VCaP (cell line): ENCODE measurements at regions not wholly inside any gene's neighbourhood (a gene's known extent, or its start where the extent isn't known, plus 50 kb on each side); places are given as distances from the start of the nearest gene placed in this dataset.

Experiments used
- H3K27ac ChIP-seq: fragments of 450-650 bp; 2 replicates; pipeline ENCODE4 v1.5.1; 2017
- TF ChIP-seq, protein P1 (sequence below): fragments of 450-650 bp; conservative IDR thresholded peaks from 2 replicates; pipeline ENCODE4 v1.5.1; 2017; ENCODE audit warnings: mild to moderate bottlenecking, moderate library complexity

DNA sequence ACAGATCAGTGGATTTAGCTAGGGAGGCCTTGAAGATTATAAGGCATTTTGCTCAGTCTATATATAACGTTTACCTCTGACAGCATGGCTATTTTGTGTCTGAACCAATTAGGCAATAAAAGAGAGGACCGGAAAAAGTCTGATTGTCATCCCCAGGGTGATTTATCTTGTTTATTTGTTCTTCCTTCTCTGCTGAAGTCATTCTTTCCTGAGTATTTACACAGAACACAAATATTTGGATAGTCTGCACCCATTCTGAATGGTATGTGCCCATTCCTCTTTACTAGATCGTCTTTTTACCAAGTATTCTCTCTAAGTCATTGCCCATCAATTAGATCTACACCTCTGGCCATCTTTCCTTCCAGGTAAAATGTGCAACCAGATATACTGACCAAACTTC lies 1602.9 kb downstream of the KCNT2 start:
- TF ChIP-seq, protein P1, sequence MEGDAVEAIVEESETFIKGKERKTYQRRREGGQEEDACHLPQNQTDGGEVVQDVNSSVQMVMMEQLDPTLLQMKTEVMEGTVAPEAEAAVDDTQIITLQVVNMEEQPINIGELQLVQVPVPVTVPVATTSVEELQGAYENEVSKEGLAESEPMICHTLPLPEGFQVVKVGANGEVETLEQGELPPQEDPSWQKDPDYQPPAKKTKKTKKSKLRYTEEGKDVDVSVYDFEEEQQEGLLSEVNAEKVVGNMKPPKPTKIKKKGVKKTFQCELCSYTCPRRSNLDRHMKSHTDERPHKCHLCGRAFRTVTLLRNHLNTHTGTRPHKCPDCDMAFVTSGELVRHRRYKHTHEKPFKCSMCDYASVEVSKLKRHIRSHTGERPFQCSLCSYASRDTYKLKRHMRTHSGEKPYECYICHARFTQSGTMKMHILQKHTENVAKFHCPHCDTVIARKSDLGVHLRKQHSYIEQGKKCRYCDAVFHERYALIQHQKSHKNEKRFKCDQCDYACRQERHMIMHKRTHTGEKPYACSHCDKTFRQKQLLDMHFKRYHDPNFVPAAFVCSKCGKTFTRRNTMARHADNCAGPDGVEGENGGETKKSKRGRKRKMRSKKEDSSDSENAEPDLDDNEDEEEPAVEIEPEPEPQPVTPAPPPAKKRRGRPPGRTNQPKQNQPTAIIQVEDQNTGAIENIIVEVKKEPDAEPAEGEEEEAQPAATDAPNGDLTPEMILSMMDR: no peak
- H3K27ac ChIP-seq: no peak overlapping the region

DNA sequence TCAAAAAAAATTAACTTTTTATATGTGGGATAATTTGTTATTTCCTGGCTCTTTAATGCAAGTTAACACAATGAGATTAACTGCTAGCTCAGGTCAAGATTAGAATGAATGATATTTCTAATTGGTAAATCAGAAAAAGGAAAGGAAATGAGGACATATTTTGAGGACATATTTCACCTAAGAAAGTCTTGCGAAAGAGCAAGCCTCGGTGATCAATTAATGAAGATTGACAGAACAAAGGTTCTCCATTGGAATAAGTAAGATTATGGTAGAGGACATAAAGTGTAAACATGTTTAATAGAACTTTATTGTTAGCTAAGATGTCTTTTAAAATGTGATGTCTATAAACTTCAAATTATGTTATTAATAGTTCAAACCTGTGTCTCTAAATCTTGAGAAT lies 1617.8 kb downstream of the KCNT2 start:
- no peak overlapping the region for H3K27ac ChIP-seq
- TF ChIP-seq, protein P1: no peak

DNA sequence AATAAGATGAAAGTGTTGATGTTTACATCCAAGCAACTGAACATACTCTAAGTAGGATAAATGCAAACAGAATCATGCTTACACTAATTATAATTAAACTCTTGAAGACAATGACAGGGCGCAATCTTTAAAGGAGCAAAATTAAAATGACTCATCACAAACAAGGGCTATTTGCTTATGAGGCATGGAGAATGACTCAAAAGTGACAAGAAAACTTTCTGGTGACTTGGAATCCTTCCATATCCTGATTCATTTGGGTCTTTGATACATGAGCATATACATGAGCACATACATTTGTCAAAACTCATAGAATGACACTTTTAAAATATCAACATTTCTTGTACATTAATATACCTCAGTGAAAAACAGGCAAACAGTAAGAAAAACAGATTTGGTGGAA lies 1632.3 kb downstream of the KCNT2 start:
- TF ChIP-seq, protein P1: no peak

DNA sequence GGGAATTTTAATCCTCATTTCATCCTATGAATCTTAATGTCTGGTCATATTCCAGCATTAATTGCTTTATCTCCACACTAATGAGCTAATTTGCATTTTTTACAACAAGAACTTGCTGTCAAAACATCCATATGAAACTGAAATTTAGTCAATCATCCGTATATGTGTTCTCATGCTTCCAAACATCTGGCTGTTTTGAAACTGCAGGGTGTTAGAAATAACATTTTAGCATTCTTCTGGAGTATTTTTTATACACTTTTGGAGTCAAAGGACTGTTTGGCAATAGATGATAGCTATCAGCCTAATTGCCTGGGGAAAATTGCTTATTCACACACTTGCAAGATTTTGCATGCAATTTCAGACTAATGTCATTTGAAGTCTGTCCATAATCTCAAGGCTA lies 1639.3 kb downstream of the KCNT2 start:
- H3K27ac ChIP-seq: no peak overlapping the region
- TF ChIP-seq, protein P1: no peak

More for the DNA sequence above, 1632.3 kb downstream of the KCNT2 start:
- no peak overlapping the region for H3K27ac ChIP-seq

DNA sequence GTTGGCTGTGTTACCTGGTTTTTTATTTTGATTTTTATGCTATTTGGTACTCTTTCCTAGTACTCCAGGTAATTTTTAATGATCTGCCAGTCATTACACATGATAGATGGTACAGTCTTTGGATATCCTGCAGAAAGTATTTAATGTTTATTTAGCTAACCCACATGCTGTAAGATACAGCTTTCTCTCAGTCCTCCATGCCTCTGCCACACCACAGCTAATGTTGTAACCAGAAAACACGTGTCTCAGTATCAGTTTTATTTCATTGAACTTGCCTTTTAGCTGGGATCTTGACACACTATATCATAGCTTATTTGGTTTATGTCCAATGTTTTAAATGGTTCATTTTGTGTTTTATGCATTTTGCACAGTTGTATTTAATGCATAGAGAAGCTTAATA lies 1648.4 kb downstream of the KCNT2 start:
- no peak overlapping the region for H3K27ac ChIP-seq
- TF ChIP-seq, protein P1: no peak

DNA sequence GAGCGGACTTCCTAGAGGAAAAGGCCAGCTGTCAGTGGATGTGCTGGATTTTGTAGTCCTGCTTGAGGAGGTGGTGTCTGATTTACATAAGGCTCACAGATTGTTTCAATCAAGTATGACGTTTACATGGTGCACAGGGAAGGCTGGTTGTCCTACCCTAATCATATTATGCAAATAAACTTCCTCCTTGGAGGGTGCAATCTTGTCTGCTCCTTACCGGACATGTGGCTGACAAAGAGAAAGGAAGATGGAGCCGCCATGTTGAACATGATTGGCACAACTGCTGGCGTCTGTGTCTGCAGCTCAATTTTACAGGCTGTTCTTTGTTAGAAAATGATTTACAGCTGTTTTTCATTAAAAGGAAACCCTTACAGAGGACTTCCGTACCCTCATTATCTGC lies 1656.1 kb downstream of the KCNT2 start:
- H3K27ac ChIP-seq: no peak overlapping the region
- TF ChIP-seq, protein P1: no peak

DNA sequence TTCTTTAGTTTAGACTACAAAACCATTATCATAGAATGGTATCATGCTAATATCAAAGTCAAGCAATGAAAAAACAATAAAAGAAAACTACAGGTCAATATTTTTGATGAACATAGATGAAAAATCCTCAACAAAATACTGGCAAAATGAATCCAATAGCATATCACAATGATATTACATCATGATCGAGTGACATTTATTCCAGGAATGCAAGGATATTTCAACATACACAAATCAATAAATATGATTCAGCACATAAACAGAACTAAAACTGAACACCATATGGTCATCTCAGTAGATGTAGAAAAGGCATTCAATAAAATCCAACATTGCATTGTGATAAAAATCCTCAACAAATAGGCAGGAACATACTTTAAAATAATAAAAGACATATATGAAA lies 1657.7 kb downstream of the KCNT2 start:
- TF ChIP-seq, protein P1: no peak

More for the DNA sequence above, 1657.7 kb downstream of the KCNT2 start:
- H3K27ac ChIP-seq: no peak overlapping the region
